ENCODE measurements at regions not wholly inside any gene's neighbourhood (a gene's known extent, or its start where the extent isn't known, plus 50 kb on each side); places are given as distances from the start of the nearest gene placed in this dataset.

- Histone ChIP-seq H3K27me3 (ENCODE audit: control insufficient read depth, insufficient read depth, low read length) (no peaks in the 10 kb centered on the region), H3K36me3 (ENCODE audit: control insufficient read depth, insufficient read depth, low read length) (no peaks in the 10 kb centered on the region), H3K4me3 (ENCODE audit: low read depth, low read length) (no peak overlapping the region)
- ChIA-PET CTCF (interaction anchor here (0.9 to 1.2 kb wide), 2 partner anchors 15 to 23 kb away, joined by 3 to 4 read pairs; no protein-coding TSS in a partner anchor), POLR2A (no interaction called here)
- peak; percentile 31 for DNase-seq (ENCODE audit: low read depth)
- TF ChIP-seq CTCF (IDR thresholded peaks at IDR 0.05; ENCODE audit: insufficient read depth, low read depth, low read length) = no peak
These were observed 53.6 kb upstream of the UGP2 start for GRCh38 chr2:63788071-63788470.

DNA sequence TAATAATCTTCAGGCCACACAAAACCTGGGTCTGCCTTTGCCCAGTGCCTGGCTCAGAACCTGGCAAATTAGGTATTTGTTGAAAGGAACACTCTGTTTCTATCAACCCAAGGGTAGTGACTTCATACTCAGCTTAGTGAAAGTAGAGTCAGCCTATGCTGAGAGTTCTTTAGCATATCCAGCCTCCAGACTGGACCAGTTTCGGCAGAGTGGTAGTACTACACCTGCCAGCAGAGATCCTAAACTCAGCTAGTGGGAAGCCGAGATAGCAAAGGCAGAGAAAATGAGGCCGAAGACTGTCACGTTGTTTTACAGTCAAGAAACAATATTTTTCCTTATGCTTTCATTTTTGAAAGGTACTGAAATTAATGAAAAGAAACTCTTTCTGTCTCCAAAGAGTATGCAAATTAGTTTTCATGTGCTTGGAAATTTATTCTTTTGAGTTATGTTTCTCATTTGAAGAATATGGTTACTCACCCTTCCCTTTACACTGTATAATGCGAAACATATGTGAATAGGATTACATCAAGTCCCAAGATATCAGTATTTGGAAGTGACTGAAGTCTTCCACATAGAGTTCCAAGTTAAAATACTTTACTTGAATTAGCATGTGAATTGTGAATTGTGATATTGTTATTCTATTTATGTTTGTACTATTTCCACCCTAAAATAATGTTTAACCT lies 52.2 kb upstream of the UGP2 start:
- no peak for DNase-seq (ENCODE audit: low read depth)
- no peaks in the 10 kb centered on the region for H3K36me3 ChIP-seq (ENCODE audit: control insufficient read depth, insufficient read depth, low read length)
- H3K27me3 ChIP-seq (ENCODE audit: control insufficient read depth, insufficient read depth, low read length) = no peaks in the 10 kb centered on the region
- no peak for TF ChIP-seq CTCF (IDR thresholded peaks at IDR 0.05; ENCODE audit: insufficient read depth, low read depth, low read length)
- POLR2A ChIA-PET = no interaction called here
- CTCF ChIA-PET = interaction anchor here (0.6 kb wide), 1 partner anchor 1396 kb away, joined by 6 read pairs; no protein-coding TSS in a partner anchor
- H3K4me3 ChIP-seq (ENCODE audit: low read depth, low read length) = no peak overlapping the region

DNA sequence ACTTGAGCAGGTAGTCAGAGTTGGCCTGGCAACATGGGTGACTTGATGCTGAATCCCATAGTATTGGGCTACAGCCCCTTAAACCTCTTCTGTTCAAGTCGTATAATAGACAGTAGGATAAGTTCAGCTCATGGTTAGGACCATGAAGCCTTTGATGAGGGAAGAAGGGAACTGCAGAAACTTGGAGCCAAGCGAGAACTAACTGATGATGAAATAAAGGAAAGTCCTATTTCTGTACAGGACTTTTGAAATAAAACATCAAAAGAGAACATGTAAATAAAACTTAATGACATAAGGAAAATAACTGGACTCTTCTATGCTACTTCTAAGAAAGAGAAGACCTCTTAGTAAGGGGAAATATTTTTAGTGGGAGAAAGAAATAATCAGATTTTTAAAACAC lies 51.2 kb upstream of the UGP2 start:
- no peaks in the 10 kb centered on the region for H3K36me3 ChIP-seq (ENCODE audit: control insufficient read depth, insufficient read depth, low read length)
- no peak overlapping the region for H3K4me3 ChIP-seq (ENCODE audit: low read depth, low read length)
- no peaks in the 10 kb centered on the region for H3K27me3 ChIP-seq (ENCODE audit: control insufficient read depth, insufficient read depth, low read length)
- DNase-seq (ENCODE audit: low read depth) = no peak
- ChIA-PET CTCF (interaction anchor here (0.6 kb wide), 1 partner anchor 1135 kb away, joined by 3 read pairs; no protein-coding TSS in a partner anchor), POLR2A (no interaction called here)
- no peak for TF ChIP-seq CTCF (IDR thresholded peaks at IDR 0.05; ENCODE audit: insufficient read depth, low read depth, low read length)

- DNase-seq (ENCODE audit: low read depth) = peak; percentile 54
- ChIA-PET CTCF (interaction anchor here (0.6 to 1.6 kb wide), 3 partner anchors 8 to 1136 kb away, joined by 3 to 5 read pairs (median 3); no protein-coding TSS in a partner anchor), POLR2A (no interaction called here)
- Histone ChIP-seq H3K4me3 (ENCODE audit: low read depth, low read length) (no peak overlapping the region), H3K27me3 (ENCODE audit: control insufficient read depth, insufficient read depth, low read length) (no peaks in the 10 kb centered on the region), H3K36me3 (ENCODE audit: control insufficient read depth, insufficient read depth, low read length) (no peaks in the 10 kb centered on the region)
- TF ChIP-seq CTCF (IDR thresholded peaks at IDR 0.05; ENCODE audit: insufficient read depth, low read depth, low read length) = no peak
These were observed 50.8 kb upstream of the UGP2 start for GRCh38 chr2:63790906-63791305.

- CTCF ChIA-PET = interaction anchor here (1.0 to 1.6 kb wide), 2 partner anchors 8 to 10 kb away, joined by 3 to 5 read pairs; no protein-coding TSS in a partner anchor
- Histone ChIP-seq H3K27me3 (ENCODE audit: control insufficient read depth, insufficient read depth, low read length) (no peaks in the 10 kb centered on the region), H3K36me3 (ENCODE audit: control insufficient read depth, insufficient read depth, low read length) (no peaks in the 10 kb centered on the region), H3K4me3 (ENCODE audit: low read depth, low read length) (no peak overlapping the region)
- POLR2A ChIA-PET = no interaction called here
- no peak for DNase-seq (ENCODE audit: low read depth)
- TF ChIP-seq CTCF (IDR thresholded peaks at IDR 0.05; ENCODE audit: insufficient read depth, low read depth, low read length) = no peak
These were observed 50.3 kb upstream of the UGP2 start for GRCh38 chr2:63791387-63791786.
